ENCODE measurements at regions not wholly inside any gene's neighbourhood (a gene's known extent, or its start where the extent isn't known, plus 50 kb on each side); places are given as distances from the start of the nearest gene placed in this dataset.

- TF ChIP-seq CTCF (IDR thresholded peaks at IDR 0.05; ENCODE audit: low read depth, low read length) (no peak), EZH2phosphoT487 (IDR thresholded peaks at IDR 0.05; ENCODE audit: low read depth) (no peak)
Measured at GRCh38 chr1:229987953-229988352, 79.1 kb upstream of the GALNT2 start.

All from OCI-LY3 (cell line).